HG03095 (cell line): ENCODE measurements at regions not wholly inside any gene's neighbourhood (a gene's known extent, or its start where the extent isn't known, plus 50 kb on each side); places are given as distances from the start of the nearest gene placed in this dataset.
A peak's percentile ranks its signal among the peaks of the same experiment; 100 is the strongest.

Experiments
- ATAC-seq: cut with Tn5 transposase; IDR thresholded peaks from one replicate; pipeline ENCODE4 v1.9.1; 2021; ENCODE audit warnings: moderate library complexity; ENCODE audit not compliant: unreplicated experiment

DNA sequence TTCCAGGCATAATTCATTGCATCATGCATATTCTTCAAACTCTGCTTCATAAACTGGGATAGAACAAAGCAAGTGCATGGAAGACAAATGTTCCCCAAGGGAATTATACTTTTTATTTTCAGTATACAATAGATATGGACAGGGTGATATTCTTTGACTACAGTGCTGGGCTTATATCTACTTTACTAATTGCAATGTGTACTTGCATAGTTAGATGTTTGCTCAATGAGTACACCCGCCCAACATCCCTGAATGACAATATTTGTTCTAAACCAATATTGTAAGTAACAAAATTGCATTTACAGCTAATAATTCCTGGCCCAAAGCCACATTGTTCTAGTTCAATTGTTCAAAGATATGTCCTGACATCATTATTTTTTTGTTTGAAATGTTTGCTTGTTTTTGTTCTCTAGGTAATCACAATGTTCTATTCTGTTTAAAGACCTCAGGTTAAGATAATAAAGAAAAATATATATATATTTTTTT, 171.4 kb downstream of the PTN start:
- ATAC-seq, result no peak

DNA sequence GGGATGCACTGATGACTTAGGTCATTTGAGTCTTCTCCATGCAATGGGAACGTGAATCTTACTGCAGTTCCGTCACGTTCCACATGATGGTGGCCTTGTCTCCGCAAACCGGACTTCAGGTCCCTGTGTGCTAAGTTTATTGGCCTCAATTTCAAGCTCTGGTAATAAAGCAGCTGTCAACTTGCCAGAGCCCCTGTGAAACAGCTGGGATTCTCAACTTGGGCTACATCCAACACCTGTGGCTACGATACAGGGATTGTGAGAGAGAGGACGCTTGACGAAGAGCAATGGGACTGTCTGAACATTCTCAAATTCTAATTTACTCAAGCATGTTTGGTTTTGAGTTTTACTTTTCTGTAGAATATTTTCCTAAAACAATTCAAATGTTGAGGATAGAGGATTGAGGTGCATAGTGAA, 174.2 kb downstream of the PTN start:
- no peak for ATAC-seq

DNA sequence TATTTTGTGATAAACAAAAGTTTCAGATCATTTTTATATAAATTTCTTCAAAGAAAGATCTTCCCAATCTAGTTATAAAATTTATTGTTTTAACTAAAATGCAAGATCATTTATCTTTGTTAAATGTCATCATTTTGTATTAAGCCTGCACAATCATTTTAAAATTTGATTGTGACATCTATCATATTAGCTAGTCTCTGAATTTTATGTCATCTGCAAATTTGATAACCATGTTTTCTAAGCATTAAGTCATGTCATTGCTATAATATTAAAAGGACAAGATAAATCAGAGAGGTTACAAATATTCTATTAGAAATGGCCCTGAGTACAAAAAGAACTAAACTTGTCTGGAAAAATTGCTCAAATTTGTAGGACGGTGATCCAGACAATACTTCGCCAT, 175.9 kb downstream of the PTN start:
- ATAC-seq, result no peak

GRCh38 chr7:137166363-137166762, 177.2 kb downstream of the PTN start:
- ATAC-seq, result no peak

DNA sequence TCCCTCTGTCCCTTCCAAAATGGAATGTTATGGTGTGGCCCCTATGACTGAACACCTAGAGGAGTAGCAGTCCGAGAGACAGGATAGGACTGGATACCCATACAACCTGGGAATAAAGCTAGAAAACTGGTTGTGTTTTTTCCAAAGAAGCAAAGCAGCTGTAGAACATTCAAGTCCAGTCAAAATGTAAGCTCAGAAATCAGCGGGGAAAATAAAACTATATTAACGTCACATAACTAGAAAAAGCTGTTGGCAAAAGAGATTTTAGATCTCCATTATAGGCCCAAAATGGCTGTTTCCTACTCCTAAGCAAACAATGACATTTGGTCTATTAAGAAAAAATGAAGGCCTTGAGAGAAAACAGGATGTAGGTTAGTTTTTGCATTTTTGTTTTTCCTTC, 177.7 kb downstream of the PTN start:
- no peak for ATAC-seq

DNA sequence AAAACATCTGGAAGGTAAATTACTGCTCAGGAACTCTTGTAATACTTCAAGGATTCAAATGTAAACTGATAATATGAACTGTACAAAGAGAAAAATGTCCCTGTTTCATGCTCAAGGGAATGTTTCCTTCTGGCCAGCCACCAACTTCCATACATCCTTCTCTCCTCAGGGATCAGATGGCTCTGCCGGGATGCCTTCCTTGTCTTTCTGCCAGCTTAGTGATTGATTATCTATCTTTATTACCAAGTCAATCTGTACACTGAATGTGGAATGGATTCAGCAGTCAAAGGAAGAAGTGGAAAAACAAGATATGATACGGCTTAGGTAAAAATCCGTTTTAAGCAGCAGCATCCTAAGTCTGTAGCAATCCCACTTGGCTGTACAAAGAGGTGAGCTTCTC, 178.3 kb downstream of the PTN start:
- no peak for ATAC-seq

DNA sequence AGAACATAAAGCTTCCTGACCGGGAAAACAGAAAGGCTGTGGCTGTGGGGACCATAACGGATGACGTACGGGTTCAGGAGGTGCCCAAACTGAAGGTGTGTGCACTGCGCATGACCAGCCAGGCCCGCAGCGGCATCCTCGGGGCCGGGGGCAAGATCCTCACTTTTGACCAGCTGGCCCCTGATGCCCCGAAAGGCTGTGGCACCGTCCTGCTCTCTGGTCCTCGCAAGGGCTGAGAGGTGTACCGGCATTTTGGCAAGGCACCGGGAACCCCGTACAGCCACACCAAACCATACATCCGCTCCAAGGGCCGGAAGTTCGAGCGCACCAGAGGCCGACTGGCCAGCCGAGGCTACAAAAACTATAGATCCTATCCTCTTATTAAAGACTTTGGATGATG, 179.3 kb downstream of the PTN start:
- no peak for ATAC-seq

- ATAC-seq, result no peak
Observed at GRCh38 chr7:137160236-137160635, 183.3 kb downstream of the PTN start.

DNA sequence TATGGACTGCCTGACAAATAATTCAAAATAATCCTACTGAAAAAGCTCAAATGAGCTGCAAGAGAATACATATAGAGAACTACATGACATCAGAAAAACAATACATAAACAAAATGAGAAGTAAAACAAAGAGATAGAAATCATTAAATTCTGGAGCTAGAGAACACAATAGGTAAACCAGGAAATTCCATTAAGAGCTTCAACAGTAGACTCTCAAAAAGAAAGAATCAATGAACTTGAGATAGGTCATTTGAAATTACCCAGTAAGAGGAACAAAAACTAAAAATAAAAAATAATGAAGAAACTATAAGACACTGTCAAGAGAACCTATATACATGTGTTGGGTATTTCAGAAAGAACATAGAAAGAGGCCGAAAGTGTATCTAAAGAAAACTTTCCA, 186.3 kb downstream of the PTN start:
- no peak for ATAC-seq

DNA sequence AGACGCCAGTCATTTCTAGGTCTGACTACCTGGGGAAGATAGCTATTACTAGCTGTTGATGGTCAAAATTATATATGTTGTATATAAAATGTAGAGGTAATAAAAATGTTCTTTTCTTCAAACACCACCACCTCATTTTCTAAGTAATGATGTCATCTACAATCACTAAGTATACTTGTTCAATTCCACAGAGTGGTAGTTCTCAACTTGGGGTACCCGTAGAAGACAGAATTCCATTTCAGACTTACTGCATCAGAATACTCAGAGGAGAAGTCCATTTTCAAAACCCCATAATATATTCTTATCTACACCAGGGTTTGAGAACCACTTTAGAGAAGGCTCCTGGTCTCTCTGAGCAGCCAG, 191.9 kb downstream of the PTN start:
- ATAC-seq, result no peak

DNA sequence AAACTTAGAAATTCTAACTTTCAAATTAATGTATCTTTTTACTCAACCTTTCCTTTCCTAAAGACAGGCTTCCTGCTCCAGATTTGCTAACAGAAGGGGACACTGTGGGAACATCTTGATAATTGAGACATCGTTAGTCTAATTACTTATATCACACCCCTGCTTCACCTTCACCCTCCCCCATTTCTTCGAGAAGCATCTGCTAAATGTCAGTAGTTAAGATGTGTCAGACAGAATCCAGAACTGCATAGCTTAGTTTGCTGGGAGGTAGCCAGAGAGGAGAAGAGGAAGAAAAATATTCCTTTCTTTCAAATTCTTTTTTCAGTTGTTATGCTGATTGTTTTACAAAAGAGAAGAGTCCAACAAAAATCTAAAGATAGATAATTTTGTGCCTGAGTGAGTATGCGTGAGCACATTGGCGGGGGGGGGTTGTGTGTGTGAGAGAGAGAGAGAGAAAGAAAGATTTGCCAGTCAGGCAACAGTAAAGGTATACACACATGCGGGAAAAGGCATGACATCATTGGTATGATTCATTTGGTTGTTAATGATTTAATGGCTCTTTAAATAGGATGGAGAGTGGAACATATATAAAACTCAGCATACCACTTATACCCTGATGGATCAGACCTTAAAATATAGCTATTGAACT, 192.4 kb downstream of the PTN start:
- no peak for ATAC-seq

GRCh38 chr7:137147338-137147720, 196.2 kb downstream of the PTN start:
- ATAC-seq, result no peak

GRCh38 chr7:137146552-137147337, 196.8 kb downstream of the PTN start:
- no peak for ATAC-seq

DNA sequence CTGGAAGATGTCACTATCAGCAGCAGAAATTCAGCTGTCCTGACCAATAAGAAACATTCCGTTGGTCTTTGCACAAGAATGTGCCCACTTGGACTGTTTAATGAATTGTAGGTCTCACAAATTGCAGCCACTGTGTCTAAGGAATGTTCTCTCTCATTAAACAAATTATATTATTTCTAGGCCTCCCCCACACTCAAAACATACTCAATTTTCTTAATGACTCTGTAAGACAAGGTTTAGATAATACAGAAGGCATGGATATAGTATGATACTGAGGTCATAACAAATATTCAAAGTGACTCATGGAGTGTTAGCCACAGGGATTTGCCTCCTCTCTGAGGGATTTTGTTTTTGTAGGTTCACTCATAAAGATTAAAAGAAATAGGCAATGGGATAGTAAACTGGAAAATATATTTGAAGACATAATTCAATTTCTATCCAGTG, 197.5 kb downstream of the PTN start:
- ATAC-seq, result no peak

GRCh38 chr7:137142376-137142775, 201.2 kb downstream of the PTN start:
- ATAC-seq, result no peak

GRCh38 chr7:137135654-137136350, 207.7 kb downstream of the PTN start:
- no peak for ATAC-seq

GRCh38 chr7:137130751-137131158, 212.8 kb downstream of the PTN start:
- no peak for ATAC-seq

GRCh38 chr7:137129025-137129424, 214.5 kb downstream of the PTN start:
- no peak for ATAC-seq

GRCh38 chr7:137127806-137128205, 215.7 kb downstream of the PTN start:
- ATAC-seq, result no peak

- ATAC-seq, result no peak
Observed at GRCh38 chr7:137127058-137127457, 216.5 kb downstream of the PTN start.

GRCh38 chr7:137122145-137122544, 221.4 kb downstream of the PTN start:
- ATAC-seq, result no peak

GRCh38 chr7:137120690-137121089, 222.8 kb downstream of the PTN start:
- ATAC-seq, result peak; percentile 88
